SK-N-SH (cell line): ENCODE measurements at regions not wholly inside any gene's neighbourhood (a gene's known extent, or its start where the extent isn't known, plus 50 kb on each side); places are given as distances from the start of the nearest gene placed in this dataset.

Experiments used
- CTCF ChIA-PET: fragments of 300-600, 350-600 bp; formaldehyde crosslinking; extraction: SDS; loops from one replicate; lab custom pipeline; 2021; lab: Yijun Ruan, JAX
- POLR2A ChIA-PET: fragments of 350-600 bp; sonication (Branson Sonifier 250); formaldehyde crosslinking; extraction: SDS; loops from one replicate; lab custom pipeline; 2020; ENCODE audit warnings: antibody characterized with exemption, inconsistent platforms; lab: Yijun Ruan, JAX
- DNase-seq: peaks from one replicate; pipeline ENCODE4 v3.0.0; 2012
- H2AFZ ChIP-seq: fragments of 200-600 bp; sonication (generic); 2 replicates; pipeline ENCODE4 v1.8.1; 2016; ENCODE audit warnings: antibody characterized with exemption, mild to moderate bottlenecking, low read depth
- H3F3A ChIP-seq: fragments of 200-600 bp; sonication (generic); replicated peaks from 2 replicates; pipeline ENCODE3; 2016; ENCODE audit warnings: antibody characterized with exemption, mild to moderate bottlenecking; ENCODE audit not compliant: insufficient read depth
- H3K27ac ChIP-seq, 2 experiments: fragments of 200-500 bp in 1 of 2; fragments of 200-600 bp in 1 of 2; sonication (Bioruptor generic) in 1 of 2; sonication (generic), shearing (Covaris generic) in 1 of 2; 2 replicates each; pipeline versions ENCODE4 v1.5.1 to v1.6.1; 2014 to 2016; ENCODE audit warnings: low read depth in 2 of 2, inconsistent platforms in 1 of 2, low read length in 1 of 2, mild to moderate bottlenecking in 1 of 2, mixed read lengths in 1 of 2
- H3K27me3 ChIP-seq: fragments of 200-600 bp; sonication (generic), shearing (Covaris generic); 2 replicates; pipeline ENCODE4 v1.6.1; 2016; ENCODE audit warnings: mixed run types; ENCODE audit not compliant: insufficient read depth
- H3K36me3 ChIP-seq, 2 experiments: fragments of 200-500 bp in 1 of 2; fragments of 200-600 bp in 1 of 2; sonication (Bioruptor generic) in 1 of 2; sonication (generic) in 1 of 2; replicated peaks in 1 of 2; 2 replicates each; pipeline versions ENCODE3 to v1.5.1; 2014 to 2016; ENCODE audit warnings: low read length in 1 of 2, mild to moderate bottlenecking in 1 of 2; ENCODE audit not compliant: insufficient read depth in 2 of 2, control insufficient read depth in 1 of 2
- H3K4me1 ChIP-seq, 2 experiments: fragments of 200-500 bp in 1 of 2; fragments of 200-600 bp in 1 of 2; sonication (Bioruptor generic) in 1 of 2; sonication (generic), shearing (Covaris generic) in 1 of 2; 2 replicates each; pipeline versions ENCODE4 v1.5.1 to v1.6.1; 2014 to 2016; ENCODE audit warnings: low read depth in 1 of 2, low read length in 1 of 2, mixed run types in 1 of 2; ENCODE audit not compliant: insufficient read depth in 2 of 2, control insufficient read depth in 1 of 2
- H3K4me2 ChIP-seq: fragments of 200-600 bp; sonication (generic), shearing (Covaris generic); 2 replicates; pipeline ENCODE4 v1.6.1; 2017; ENCODE audit warnings: mixed run types
- H3K4me3 ChIP-seq, 2 experiments: fragments of 200-500 bp in 1 of 2; fragments of 200-600 bp in 1 of 2; sonication (Bioruptor generic) in 1 of 2; sonication (generic), shearing (Covaris generic) in 1 of 2; 2 replicates each; pipeline versions ENCODE4 v1.5.1 to v1.8.1; 2014 to 2016; ENCODE audit warnings: low read depth in 2 of 2, inconsistent platforms in 1 of 2, low read length in 1 of 2, mild to moderate bottlenecking in 1 of 2, mixed read lengths in 1 of 2, moderate library complexity in 1 of 2
- H3K79me2 ChIP-seq: fragments of 200-600 bp; sonication (generic); 2 replicates; pipeline ENCODE4 v1.8.1; 2017; ENCODE audit warnings: mild to moderate bottlenecking; ENCODE audit not compliant: insufficient read depth
- H3K9ac ChIP-seq: fragments of 200-600 bp; sonication (generic); 2 replicates; pipeline ENCODE4 v1.6.1; 2017; ENCODE audit warnings: mixed run types
- H3K9me2 ChIP-seq: fragments of 200-600 bp; sonication (generic); 2 replicates; pipeline ENCODE4 v1.6.1; 2017; ENCODE audit warnings: mixed run types
- H3K9me3 ChIP-seq: fragments of 200-600 bp; sonication (generic); 2 replicates; pipeline ENCODE4 v1.6.1; 2017; ENCODE audit warnings: mixed run types, mild to moderate bottlenecking, moderate library complexity
- H4K20me1 ChIP-seq: fragments of 200-600 bp; sonication (generic); 2 replicates; pipeline ENCODE4 v1.6.1; 2017; ENCODE audit warnings: mild to moderate bottlenecking, mixed run types; ENCODE audit not compliant: insufficient read depth
- ELF1 ChIP-seq: IDR thresholded peaks from 2 replicates; pipeline ENCODE4 v1.4.0; 2012
- FOXJ3 ChIP-seq: sonication (generic); formaldehyde crosslinking; IDR thresholded peaks from 2 replicates; pipeline ENCODE4 v1.5.1; 2020; ENCODE audit warnings: mild to moderate bottlenecking, missing genetic modification reagents
- FOXM1 ChIP-seq: IDR thresholded peaks from 2 replicates; pipeline ENCODE4 v1.4.0; 2012; ENCODE audit warnings: low read depth, mild to moderate bottlenecking
- GABPA ChIP-seq: IDR thresholded peaks from 2 replicates; pipeline ENCODE4 v1.4.0; 2012; ENCODE audit warnings: low read depth, mild to moderate bottlenecking
- MXI1 ChIP-seq: IDR thresholded peaks from 2 replicates; pipeline ENCODE4 v1.6.1; 2012; ENCODE audit warnings: mild to moderate bottlenecking, low read depth, low read length, improper control_type of control experiment
- NFIC ChIP-seq: IDR thresholded peaks from 2 replicates; pipeline ENCODE4 v1.4.0; 2012; ENCODE audit warnings: borderline replicate concordance
- RAD21 ChIP-seq: IDR thresholded peaks from 2 replicates; pipeline ENCODE4 v1.6.1; 2012; ENCODE audit warnings: mild to moderate bottlenecking, low read length
- RCOR1 ChIP-seq: fragments of 150-350 bp; IDR thresholded peaks from 2 replicates; pipeline ENCODE4 v1.6.1; 2017; ENCODE audit warnings: antibody characterized with exemption, low read length
- RFX5 ChIP-seq: IDR thresholded peaks from 2 replicates; pipeline ENCODE4 v1.6.1; 2012; ENCODE audit warnings: mild to moderate bottlenecking, improper control_type of control experiment, low read length
- WGBS: methylation state at CpG from one replicate; pipeline ENCODE4 v1.1.6; 2017; ENCODE audit warnings: low lambda C conversion rate; 5-methylcytosine and 5-hydroxymethylcytosine counted together
- TF ChIP-seq, protein P1 (sequence below): IDR thresholded peaks from 2 replicates; pipeline ENCODE4 v1.4.0; 2012; ENCODE audit warnings: low read depth, borderline replicate concordance
- TF ChIP-seq, protein P2 (sequence below): IDR thresholded peaks from 2 replicates; pipeline ENCODE4; 2012
- TF ChIP-seq, protein P3 (sequence below): IDR thresholded peaks from 2 replicates; pipeline ENCODE4 v1.4.0; 2012; ENCODE audit warnings: low read depth, borderline replicate concordance

DNA sequence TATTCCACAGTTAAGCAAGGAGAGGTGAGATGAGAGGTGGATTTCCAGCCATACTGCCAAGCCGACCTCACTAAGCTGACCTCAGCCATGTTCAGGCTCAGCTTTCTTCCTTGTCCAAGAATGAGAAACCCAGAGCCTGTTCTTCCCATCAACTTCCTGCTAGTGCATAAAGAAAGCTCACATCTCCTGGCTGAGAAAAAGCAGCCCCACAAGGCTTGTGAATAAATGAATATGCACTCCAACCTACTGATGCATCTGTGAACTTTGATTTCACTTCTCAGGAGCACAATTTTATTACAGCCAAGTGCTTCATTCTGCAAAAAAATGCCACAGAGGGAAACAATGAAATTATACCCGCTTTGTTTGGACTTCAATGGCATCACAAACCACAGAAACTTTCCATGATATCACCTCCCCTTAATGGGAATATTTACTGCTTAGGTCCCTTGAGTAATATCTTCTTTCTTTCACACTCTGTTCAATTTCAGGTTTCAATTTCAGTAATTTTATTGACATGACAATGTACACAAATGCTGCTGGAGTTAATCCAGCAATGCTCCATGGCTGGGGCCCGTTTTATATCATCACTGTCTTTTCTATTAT, 437.0 kb upstream of the PPP2R3A start (continued):
- TF ChIP-seq, protein P1, sequence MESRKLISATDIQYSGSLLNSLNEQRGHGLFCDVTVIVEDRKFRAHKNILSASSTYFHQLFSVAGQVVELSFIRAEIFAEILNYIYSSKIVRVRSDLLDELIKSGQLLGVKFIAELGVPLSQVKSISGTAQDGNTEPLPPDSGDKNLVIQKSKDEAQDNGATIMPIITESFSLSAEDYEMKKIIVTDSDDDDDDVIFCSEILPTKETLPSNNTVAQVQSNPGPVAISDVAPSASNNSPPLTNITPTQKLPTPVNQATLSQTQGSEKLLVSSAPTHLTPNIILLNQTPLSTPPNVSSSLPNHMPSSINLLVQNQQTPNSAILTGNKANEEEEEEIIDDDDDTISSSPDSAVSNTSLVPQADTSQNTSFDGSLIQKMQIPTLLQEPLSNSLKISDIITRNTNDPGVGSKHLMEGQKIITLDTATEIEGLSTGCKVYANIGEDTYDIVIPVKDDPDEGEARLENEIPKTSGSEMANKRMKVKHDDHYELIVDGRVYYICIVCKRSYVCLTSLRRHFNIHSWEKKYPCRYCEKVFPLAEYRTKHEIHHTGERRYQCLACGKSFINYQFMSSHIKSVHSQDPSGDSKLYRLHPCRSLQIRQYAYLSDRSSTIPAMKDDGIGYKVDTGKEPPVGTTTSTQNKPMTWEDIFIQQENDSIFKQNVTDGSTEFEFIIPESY, result no peak
- TF ChIP-seq NFIC (no peak), FOXJ3 (no peak), GABPA (no peak), RCOR1 (no peak), FOXM1 (no peak)
- TF ChIP-seq, protein P2, sequence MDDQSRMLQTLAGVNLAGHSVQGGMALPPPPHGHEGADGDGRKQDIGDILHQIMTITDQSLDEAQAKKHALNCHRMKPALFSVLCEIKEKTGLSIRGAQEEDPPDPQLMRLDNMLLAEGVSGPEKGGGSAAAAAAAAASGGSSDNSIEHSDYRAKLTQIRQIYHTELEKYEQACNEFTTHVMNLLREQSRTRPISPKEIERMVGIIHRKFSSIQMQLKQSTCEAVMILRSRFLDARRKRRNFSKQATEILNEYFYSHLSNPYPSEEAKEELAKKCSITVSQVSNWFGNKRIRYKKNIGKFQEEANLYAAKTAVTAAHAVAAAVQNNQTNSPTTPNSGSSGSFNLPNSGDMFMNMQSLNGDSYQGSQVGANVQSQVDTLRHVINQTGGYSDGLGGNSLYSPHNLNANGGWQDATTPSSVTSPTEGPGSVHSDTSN, result no peak

DNA sequence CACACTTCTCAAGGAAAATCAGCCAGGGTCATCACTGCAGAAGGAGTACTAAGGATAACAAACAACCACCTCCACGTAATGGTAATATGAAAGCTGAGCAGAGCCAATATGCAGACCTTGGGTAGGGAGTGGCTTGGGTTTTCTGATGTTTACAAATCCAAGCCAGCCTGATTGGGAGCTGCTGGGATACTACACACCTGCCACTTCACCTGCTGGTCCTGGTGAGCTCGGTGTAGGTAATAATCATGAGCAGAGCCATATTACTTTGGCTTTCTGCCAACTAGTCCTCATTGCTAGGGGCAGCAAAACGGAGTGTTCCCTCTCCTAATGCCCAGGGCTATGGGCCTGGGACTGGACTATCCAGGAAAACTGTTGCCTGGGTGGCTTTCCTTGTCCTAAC, 433.5 kb upstream of the PPP2R3A start:
- Histone ChIP-seq H3K4me1 (no peaks in the 10 kb centered on the region), H3K4me2 (no peak overlapping the region), H3K79me2 (no peaks in the 10 kb centered on the region), H3K9ac (no peak overlapping the region), H3K27ac (no peak overlapping the region), H3K9me3 (no peaks in the 10 kb centered on the region), H3K9me2 (no peaks in the 10 kb centered on the region), H4K20me1 (no peaks in the 10 kb centered on the region), H3K4me3 (no peak overlapping the region), H3K27me3 (no peaks in the 10 kb centered on the region), H3F3A (no peaks in the 10 kb centered on the region), H3K36me3 (no peaks in the 10 kb centered on the region), H2AFZ (no peak overlapping the region)
- WGBS, result 5% methylated on average over 3 of the region's 3 CpGs
- TF ChIP-seq RAD21, result no peak
- TF ChIP-seq, protein P3, sequence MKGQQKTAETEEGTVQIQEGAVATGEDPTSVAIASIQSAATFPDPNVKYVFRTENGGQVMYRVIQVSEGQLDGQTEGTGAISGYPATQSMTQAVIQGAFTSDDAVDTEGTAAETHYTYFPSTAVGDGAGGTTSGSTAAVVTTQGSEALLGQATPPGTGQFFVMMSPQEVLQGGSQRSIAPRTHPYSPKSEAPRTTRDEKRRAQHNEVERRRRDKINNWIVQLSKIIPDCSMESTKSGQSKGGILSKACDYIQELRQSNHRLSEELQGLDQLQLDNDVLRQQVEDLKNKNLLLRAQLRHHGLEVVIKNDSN, result no peak
- TF ChIP-seq MXI1, result no peak
- TF ChIP-seq ELF1, result no peak
- TF ChIP-seq RFX5, result no peak
- TF ChIP-seq, protein P2, result no peak
- TF ChIP-seq, protein P1, result no peak
- TF ChIP-seq RCOR1, result no peak
- POLR2A ChIA-PET, result no interaction called here
- CTCF ChIA-PET, result no interaction called here
- DNase-seq, result no peak
